SJCRH30 (cell line): ENCODE measurements at regions not wholly inside any gene's neighbourhood (a gene's known extent, or its start where the extent isn't known, plus 50 kb on each side); places are given as distances from the start of the nearest gene placed in this dataset.
"Not testable (repeated sequence)": the region's sequence is repeated elsewhere in the genome, so short reads cannot be mapped to it uniquely, and the experiment has no call there.

Experiments
- DNase-seq, 2 experiments: peaks; one replicate each; pipeline ENCODE4 v3.0.0-alpha.2; 2015 to 2020
- H3K27ac ChIP-seq: fragments of 250-450 bp; sonication (Bioruptor Pico); 2 replicates; pipeline ENCODE4 v1.5.1; 2020; ENCODE audit warnings: mild to moderate bottlenecking, moderate library complexity
- H3K27me3 ChIP-seq: fragments of 250-450 bp; sonication (Bioruptor Pico); 2 replicates; pipeline ENCODE4 v1.5.1; 2020; ENCODE audit warnings: mild to moderate bottlenecking, moderate library complexity
- H3K36me3 ChIP-seq: fragments of 250-450 bp; sonication (Bioruptor Pico); 2 replicates; pipeline ENCODE4 v1.5.1; 2020; ENCODE audit warnings: mild to moderate bottlenecking, moderate library complexity
- H3K4me1 ChIP-seq: fragments of 250-450 bp; sonication (Bioruptor Pico); 2 replicates; pipeline ENCODE4 v1.5.1; 2020; ENCODE audit warnings: mild to moderate bottlenecking, moderate library complexity
- H3K4me3 ChIP-seq: fragments of 250-450 bp; sonication (Bioruptor Pico); 2 replicates; pipeline ENCODE4 v1.5.1; 2020; ENCODE audit warnings: mild to moderate bottlenecking, moderate library complexity
- H3K9me3 ChIP-seq: fragments of 250-450 bp; sonication (Bioruptor Pico); replicated peaks from 2 replicates; pipeline ENCODE4 v1.5.1; 2020; ENCODE audit warnings: mild to moderate bottlenecking, moderate library complexity

- Histone ChIP-seq H3K4me1 (no peaks in the 10 kb centered on the region), H3K4me3 (no peak overlapping the region), H3K27me3 (no peaks in the 10 kb centered on the region), H3K27ac (no peak overlapping the region), H3K36me3 (no peaks in the 10 kb centered on the region), H3K9me3 (no peaks in the 10 kb centered on the region)
- DNase-seq, result no peak
Measured at GRCh38 chr6:95741045-95741444, 163.7 kb downstream of the MANEA start.

- DNase-seq, result no peak
- Histone ChIP-seq H3K27ac (no peak overlapping the region), H3K4me3 (no peak overlapping the region), H3K9me3 (no peaks in the 10 kb centered on the region), H3K4me1 (no peaks in the 10 kb centered on the region), H3K27me3 (no peaks in the 10 kb centered on the region), H3K36me3 (no peaks in the 10 kb centered on the region)
Measured at GRCh38 chr6:95742767-95743289, 165.5 kb downstream of the MANEA start.

- no peak overlapping the region for H3K27ac ChIP-seq
- DNase-seq, result no peak
- H3K36me3 ChIP-seq, result no peaks in the 10 kb centered on the region
- H3K4me1 ChIP-seq, result no peaks in the 10 kb centered on the region
- H3K9me3 ChIP-seq, result no peaks in the 10 kb centered on the region
- no peaks in the 10 kb centered on the region for H3K27me3 ChIP-seq
- no peak overlapping the region for H3K4me3 ChIP-seq
Measured at GRCh38 chr6:95743591-95743990, 166.3 kb downstream of the MANEA start.

GRCh38 chr6:95758236-95759069, 181.1 kb downstream of the MANEA start:
- H3K27ac ChIP-seq, H3K4me1 ChIP-seq, H3K27me3 ChIP-seq, H3K9me3 ChIP-seq, DNase-seq, H3K4me3 ChIP-seq, H3K36me3 ChIP-seq: not testable (repeated sequence)

- H3K4me1 ChIP-seq, result no peaks in the 10 kb centered on the region
- no peaks in the 10 kb centered on the region for H3K9me3 ChIP-seq
Measured at GRCh38 chr6:95767897-95768463, 190.6 kb downstream of the MANEA start.

GRCh38 chr6:95768539-95768938, 191.2 kb downstream of the MANEA start:
- Histone ChIP-seq H3K9me3 (no peaks in the 10 kb centered on the region), H3K27ac (no peak overlapping the region), H3K4me1 (no peaks in the 10 kb centered on the region), H3K27me3 (no peaks in the 10 kb centered on the region), H3K36me3 (no peaks in the 10 kb centered on the region), H3K4me3 (no peak overlapping the region)
- DNase-seq, result no peak

More at GRCh38 chr6:95767897-95768463, 190.6 kb downstream of the MANEA start:
- Histone ChIP-seq H3K27me3 (no peaks in the 10 kb centered on the region), H3K27ac (no peak overlapping the region), H3K4me3 (no peak overlapping the region), H3K36me3 (no peaks in the 10 kb centered on the region)
- DNase-seq, result no peak

- Histone ChIP-seq H3K27me3 (no peaks in the 10 kb centered on the region), H3K4me3 (no peak overlapping the region), H3K4me1 (no peaks in the 10 kb centered on the region), H3K27ac (no peak overlapping the region), H3K36me3 (no peaks in the 10 kb centered on the region), H3K9me3 (no peaks in the 10 kb centered on the region)
- no peak for DNase-seq
Measured at GRCh38 chr6:95777338-95777737, 200.0 kb downstream of the MANEA start.

GRCh38 chr6:95780037-95780436, 202.7 kb downstream of the MANEA start:
- no peak for DNase-seq
- H3K4me1 ChIP-seq, result no peaks in the 10 kb centered on the region
- H3K27me3 ChIP-seq, result no peaks in the 10 kb centered on the region
- no peak overlapping the region for H3K4me3 ChIP-seq
- no peaks in the 10 kb centered on the region for H3K9me3 ChIP-seq
- H3K36me3 ChIP-seq, result no peaks in the 10 kb centered on the region
- no peak overlapping the region for H3K27ac ChIP-seq

- no peak overlapping the region for H3K4me3 ChIP-seq
- H3K36me3 ChIP-seq, result no peaks in the 10 kb centered on the region
- no peaks in the 10 kb centered on the region for H3K9me3 ChIP-seq
- H3K4me1 ChIP-seq, result no peaks in the 10 kb centered on the region
- H3K27me3 ChIP-seq, result no peaks in the 10 kb centered on the region
- no peak overlapping the region for H3K27ac ChIP-seq
- DNase-seq, result no peak
Measured at GRCh38 chr6:95784019-95784418, 206.7 kb downstream of the MANEA start.

- Histone ChIP-seq H3K4me3 (no peak overlapping the region), H3K27ac (no peak overlapping the region), H3K9me3 (no peaks in the 10 kb centered on the region), H3K36me3 (no peaks in the 10 kb centered on the region), H3K4me1 (no peaks in the 10 kb centered on the region), H3K27me3 (no peaks in the 10 kb centered on the region)
- no peak for DNase-seq
Measured at GRCh38 chr6:95784869-95785268, 207.5 kb downstream of the MANEA start.

GRCh38 chr6:95785785-95786184, 208.4 kb downstream of the MANEA start:
- Histone ChIP-seq H3K36me3 (no peaks in the 10 kb centered on the region), H3K9me3 (no peaks in the 10 kb centered on the region), H3K4me3 (no peak overlapping the region), H3K4me1 (no peaks in the 10 kb centered on the region), H3K27me3 (no peaks in the 10 kb centered on the region), H3K27ac (no peak overlapping the region)
- no peak for DNase-seq

GRCh38 chr6:95786802-95787201, 209.5 kb downstream of the MANEA start:
- no peaks in the 10 kb centered on the region for H3K9me3 ChIP-seq
- H3K4me3 ChIP-seq, result no peak overlapping the region
- H3K36me3 ChIP-seq, result no peaks in the 10 kb centered on the region
- H3K27ac ChIP-seq, result no peak overlapping the region
- H3K27me3 ChIP-seq, result no peaks in the 10 kb centered on the region
- no peak for DNase-seq
- no peaks in the 10 kb centered on the region for H3K4me1 ChIP-seq

- Histone ChIP-seq H3K36me3 (no peaks in the 10 kb centered on the region), H3K4me1 (no peaks in the 10 kb centered on the region), H3K9me3 (no peaks in the 10 kb centered on the region), H3K4me3 (no peak overlapping the region), H3K27me3 (no peaks in the 10 kb centered on the region), H3K27ac (no peak overlapping the region)
- DNase-seq, result no peak
Measured at GRCh38 chr6:95790787-95791186, 213.5 kb downstream of the MANEA start.

- Histone ChIP-seq H3K36me3 (no peaks in the 10 kb centered on the region), H3K9me3 (no peaks in the 10 kb centered on the region), H3K27ac (no peak overlapping the region), H3K4me1 (no peaks in the 10 kb centered on the region), H3K27me3 (no peaks in the 10 kb centered on the region), H3K4me3 (no peak overlapping the region)
- DNase-seq, result no peak
Measured at GRCh38 chr6:95794749-95795148, 217.4 kb downstream of the MANEA start.

GRCh38 chr6:95795927-95796326, 218.6 kb downstream of the MANEA start:
- H3K27ac ChIP-seq, result no peak overlapping the region

GRCh38 chr6:95797054-95797453, 218.7 kb upstream of the FUT9 start:
- Histone ChIP-seq H3K36me3 (no peaks in the 10 kb centered on the region), H3K27me3 (no peaks in the 10 kb centered on the region), H3K4me1 (no peaks in the 10 kb centered on the region), H3K9me3 (no peaks in the 10 kb centered on the region), H3K27ac (no peak overlapping the region), H3K4me3 (no peak overlapping the region)
- no peak for DNase-seq

More at GRCh38 chr6:95795927-95796326, 218.6 kb downstream of the MANEA start:
- no peak for DNase-seq
- Histone ChIP-seq H3K9me3 (no peaks in the 10 kb centered on the region), H3K4me3 (no peak overlapping the region), H3K27me3 (no peaks in the 10 kb centered on the region), H3K36me3 (no peaks in the 10 kb centered on the region), H3K4me1 (no peaks in the 10 kb centered on the region)
